ENCODE measurements at regions not wholly inside any gene's neighbourhood (a gene's known extent, or its start where the extent isn't known, plus 50 kb on each side); places are given as distances from the start of the nearest gene placed in this dataset.

DNA sequence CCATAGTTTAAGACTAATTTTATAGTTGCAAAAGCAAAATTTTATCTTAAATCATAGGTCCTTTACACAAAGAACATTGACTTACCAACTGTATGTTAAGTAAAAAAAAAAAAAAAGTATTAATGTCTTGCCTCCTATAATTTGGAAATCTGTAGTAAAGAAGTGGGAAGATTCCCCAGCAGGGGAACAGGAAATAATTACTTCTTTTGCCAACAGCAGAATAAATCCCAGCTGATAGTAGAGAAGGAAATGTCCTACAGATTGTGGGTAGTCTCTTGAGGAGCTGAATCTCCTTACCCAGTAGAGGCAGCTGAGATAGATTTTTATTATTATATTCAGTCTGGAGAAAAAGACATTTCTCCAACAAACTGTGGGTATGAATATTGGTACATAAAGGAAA lies 193.7 kb downstream of the SLC6A15 start:
- no peak overlapping the region for H3K18ac ChIP-seq (ENCODE audit: low read length)
- no peak for DNase-seq (ENCODE audit: low spot score)
- H3K4me2 ChIP-seq (ENCODE audit: insufficient read depth, low read length, poor library complexity, severe bottlenecking): no peak overlapping the region
- H3K36me3 ChIP-seq (replicated peaks in 1 of 2; ENCODE audit: control insufficient read depth in 2 of 2, insufficient read depth in 2 of 2, low read length in 2 of 2): no peaks in the 10 kb centered on the region
- no peak overlapping the region for H2AFZ ChIP-seq (ENCODE audit: low read length)
- no peak overlapping the region for H4K91ac ChIP-seq (ENCODE audit: low read depth, low read length, poor library complexity)
- H3K23ac ChIP-seq (ENCODE audit: low read depth, low read length, poor library complexity): no peak overlapping the region
- no peak overlapping the region for H2BK12ac ChIP-seq (ENCODE audit: low read length)
- H3K4ac ChIP-seq (ENCODE audit: low read length): no peak overlapping the region
- no peaks in the 10 kb centered on the region for H3K79me1 ChIP-seq (ENCODE audit: low read depth, low read length)
- no peaks in the 10 kb centered on the region for H3K9me3 ChIP-seq (replicated peaks in 1 of 2; ENCODE audit: control insufficient read depth in 2 of 2, insufficient read depth in 1 of 2, low read depth in 1 of 2, low read length in 2 of 2)
- no peaks in the 10 kb centered on the region for H3K27me3 ChIP-seq (ENCODE audit: control insufficient read depth in 3 of 3, insufficient read depth in 3 of 3, low read depth in 1 of 3, low read length in 3 of 3)
- no peak overlapping the region for H2BK120ac ChIP-seq (ENCODE audit: low read depth, low read length)
- no peak overlapping the region for H3K27ac ChIP-seq (replicated peaks; ENCODE audit: low read length)
- no peak overlapping the region for H3K14ac ChIP-seq (ENCODE audit: low read length)
- H2BK5ac ChIP-seq (ENCODE audit: low read length): no peak overlapping the region
- H3K4me1 ChIP-seq (ENCODE audit: control insufficient read depth in 2 of 2, insufficient read depth in 1 of 2, low read depth in 1 of 2, low read length in 2 of 2): peaks cover 0 to under 1% of the 10 kb centered on the region in 2 donors
- no peak overlapping the region for H3K4me3 ChIP-seq (ENCODE audit: low read length in 2 of 2)
- H2AK5ac ChIP-seq (ENCODE audit: low read depth, low read length): no peak overlapping the region
- H4K8ac ChIP-seq (ENCODE audit: low read depth, low read length): no peak overlapping the region
- H3K9ac ChIP-seq (ENCODE audit: low read depth, low read length, poor library complexity): no peak overlapping the region
- no peak overlapping the region for H2BK15ac ChIP-seq (ENCODE audit: low read length)

DNA sequence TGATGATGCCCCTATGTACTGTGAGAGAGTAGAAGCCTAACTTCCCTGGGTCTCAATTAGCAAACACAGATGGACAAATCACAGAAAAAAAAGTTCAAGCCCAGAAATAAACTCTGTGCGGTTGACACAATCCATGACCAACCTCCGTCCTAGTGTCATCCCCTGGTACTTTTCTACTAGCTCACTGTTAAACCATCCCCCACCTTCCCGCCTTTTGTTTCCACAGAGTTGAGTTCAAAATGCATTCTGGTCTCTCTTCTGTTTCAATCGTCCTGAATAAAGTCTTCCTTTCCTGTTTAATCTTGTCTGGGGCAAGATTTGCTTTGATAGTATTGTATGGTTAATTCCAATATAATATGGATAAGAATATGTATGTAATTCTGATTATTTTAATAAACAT lies 199.9 kb downstream of the SLC6A15 start:
- no peak overlapping the region for H3K23ac ChIP-seq (ENCODE audit: low read depth, low read length, poor library complexity)
- H3K4me2 ChIP-seq (ENCODE audit: insufficient read depth, low read length, poor library complexity, severe bottlenecking): no peak overlapping the region
- H3K9ac ChIP-seq (ENCODE audit: low read depth, low read length, poor library complexity): no peak overlapping the region
- H2AFZ ChIP-seq (ENCODE audit: low read length): peak overlapping the region; percentile 12
- H3K79me1 ChIP-seq (ENCODE audit: low read depth, low read length): no peaks in the 10 kb centered on the region
- H3K4me1 ChIP-seq (ENCODE audit: control insufficient read depth in 2 of 2, insufficient read depth in 1 of 2, low read depth in 1 of 2, low read length in 2 of 2): peaks cover 0 to 2% of the 10 kb centered on the region in 2 donors
- no peaks in the 10 kb centered on the region for H3K27me3 ChIP-seq (ENCODE audit: control insufficient read depth in 3 of 3, insufficient read depth in 3 of 3, low read depth in 1 of 3, low read length in 3 of 3)
- no peak overlapping the region for H2BK12ac ChIP-seq (ENCODE audit: low read length)
- H3K4ac ChIP-seq (ENCODE audit: low read length): no peak overlapping the region
- H2BK120ac ChIP-seq (ENCODE audit: low read depth, low read length): no peak overlapping the region
- H4K91ac ChIP-seq (ENCODE audit: low read depth, low read length, poor library complexity): no peak overlapping the region
- no peaks in the 10 kb centered on the region for H3K9me3 ChIP-seq (replicated peaks in 1 of 2; ENCODE audit: control insufficient read depth in 2 of 2, insufficient read depth in 1 of 2, low read depth in 1 of 2, low read length in 2 of 2)
- no peak overlapping the region for H3K4me3 ChIP-seq (ENCODE audit: low read length in 2 of 2)
- no peak overlapping the region for H3K14ac ChIP-seq (ENCODE audit: low read length)
- no peak overlapping the region for H3K18ac ChIP-seq (ENCODE audit: low read length)
- WGBS, 2 donors (ENCODE audit: extremely low coverage in 2 of 2, insufficient read length in 2 of 2, insufficient replicate concordance in 1 of 2): no CpG with 5 or more reads among the region's 4 CpGs
- no peak overlapping the region for H2AK5ac ChIP-seq (ENCODE audit: low read depth, low read length)
- H3K27ac ChIP-seq (replicated peaks; ENCODE audit: low read length): no peak overlapping the region
- H4K8ac ChIP-seq (ENCODE audit: low read depth, low read length): no peak overlapping the region
- DNase-seq (ENCODE audit: low spot score): no peak
- H2BK15ac ChIP-seq (ENCODE audit: low read length): no peak overlapping the region
- H2BK5ac ChIP-seq (ENCODE audit: low read length): no peak overlapping the region
- H3K36me3 ChIP-seq (replicated peaks in 1 of 2; ENCODE audit: control insufficient read depth in 2 of 2, insufficient read depth in 2 of 2, low read length in 2 of 2): no peaks in the 10 kb centered on the region

DNA sequence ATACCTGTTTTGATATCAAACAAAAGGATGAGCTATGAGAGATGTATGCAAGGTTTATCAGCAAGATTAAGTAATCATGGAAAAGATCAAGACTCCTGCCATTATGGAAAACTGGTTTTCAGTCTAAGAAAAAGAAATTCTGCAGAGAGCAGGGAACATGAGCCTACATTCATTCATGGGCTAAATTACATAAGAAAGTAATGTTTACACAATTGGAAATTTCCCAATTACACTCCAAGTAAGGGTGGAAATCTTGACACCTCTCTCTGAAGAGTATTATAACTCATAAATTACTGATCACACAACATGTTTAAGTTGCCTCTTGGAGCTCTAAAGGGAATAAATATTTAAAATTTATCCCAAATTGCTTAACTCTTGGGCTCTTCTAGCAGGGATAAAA lies 206.2 kb downstream of the SLC6A15 start:
- H3K14ac ChIP-seq (ENCODE audit: low read length): no peak overlapping the region
- H3K36me3 ChIP-seq (replicated peaks in 1 of 2; ENCODE audit: control insufficient read depth in 2 of 2, insufficient read depth in 2 of 2, low read length in 2 of 2): no peaks in the 10 kb centered on the region
- H4K91ac ChIP-seq (ENCODE audit: low read depth, low read length, poor library complexity): no peak overlapping the region
- no peak overlapping the region for H4K8ac ChIP-seq (ENCODE audit: low read depth, low read length)
- no peak overlapping the region for H2BK5ac ChIP-seq (ENCODE audit: low read length)
- H3K4me2 ChIP-seq (ENCODE audit: insufficient read depth, low read length, poor library complexity, severe bottlenecking): no peak overlapping the region
- no peak overlapping the region for H2BK15ac ChIP-seq (ENCODE audit: low read length)
- peaks cover 0 to 6% of the 10 kb centered on the region in 2 donors for H3K4me1 ChIP-seq (ENCODE audit: control insufficient read depth in 2 of 2, insufficient read depth in 1 of 2, low read depth in 1 of 2, low read length in 2 of 2)
- H3K27me3 ChIP-seq (ENCODE audit: control insufficient read depth in 3 of 3, insufficient read depth in 3 of 3, low read depth in 1 of 3, low read length in 3 of 3): no peaks in the 10 kb centered on the region
- H2BK12ac ChIP-seq (ENCODE audit: low read length): no peak overlapping the region
- H3K9me3 ChIP-seq (replicated peaks in 1 of 2; ENCODE audit: control insufficient read depth in 2 of 2, insufficient read depth in 1 of 2, low read depth in 1 of 2, low read length in 2 of 2): no peaks in the 10 kb centered on the region
- no peak overlapping the region for H2AFZ ChIP-seq (ENCODE audit: low read length)
- H3K4ac ChIP-seq (ENCODE audit: low read length): no peak overlapping the region
- no peak overlapping the region for H3K4me3 ChIP-seq (ENCODE audit: low read length in 2 of 2)
- no peak overlapping the region for H3K23ac ChIP-seq (ENCODE audit: low read depth, low read length, poor library complexity)
- no peaks in the 10 kb centered on the region for H3K79me1 ChIP-seq (ENCODE audit: low read depth, low read length)
- no peak overlapping the region for H3K27ac ChIP-seq (replicated peaks; ENCODE audit: low read length)
- H2AK5ac ChIP-seq (ENCODE audit: low read depth, low read length): no peak overlapping the region
- no peak for DNase-seq (ENCODE audit: low spot score)
- no peak overlapping the region for H2BK120ac ChIP-seq (ENCODE audit: low read depth, low read length)
- H3K9ac ChIP-seq (ENCODE audit: low read depth, low read length, poor library complexity): no peak overlapping the region
- no peak overlapping the region for H3K18ac ChIP-seq (ENCODE audit: low read length)

DNA sequence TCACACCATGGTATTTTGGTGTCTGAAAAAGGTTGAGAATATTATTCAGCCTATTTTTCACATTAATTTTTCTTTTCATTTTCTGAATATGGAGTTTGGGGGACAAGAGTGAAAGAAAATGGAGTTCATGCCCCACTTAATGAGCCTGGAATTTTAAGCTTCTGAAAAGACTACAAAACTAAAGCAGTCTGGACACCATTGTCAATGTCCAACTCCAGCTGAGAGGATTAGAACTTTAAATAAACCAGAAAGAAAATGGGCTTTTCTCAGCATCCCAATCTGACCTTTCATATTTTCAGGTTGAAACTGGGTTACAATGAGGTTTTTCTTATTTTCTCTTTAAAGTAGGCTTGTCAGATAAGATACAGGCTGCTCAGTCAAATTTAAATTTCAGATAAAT lies 207.7 kb downstream of the SLC6A15 start:
- H3K36me3 ChIP-seq (replicated peaks in 1 of 2; ENCODE audit: control insufficient read depth in 2 of 2, insufficient read depth in 2 of 2, low read length in 2 of 2): no peaks in the 10 kb centered on the region
- no peak overlapping the region for H3K9ac ChIP-seq (ENCODE audit: low read depth, low read length, poor library complexity)
- H3K27me3 ChIP-seq (ENCODE audit: control insufficient read depth in 3 of 3, insufficient read depth in 3 of 3, low read depth in 1 of 3, low read length in 3 of 3): no peaks in the 10 kb centered on the region
- H3K27ac ChIP-seq (replicated peaks; ENCODE audit: low read length): no peak overlapping the region
- no peak overlapping the region for H4K91ac ChIP-seq (ENCODE audit: low read depth, low read length, poor library complexity)
- no peak overlapping the region for H4K8ac ChIP-seq (ENCODE audit: low read depth, low read length)
- no peak overlapping the region for H2BK15ac ChIP-seq (ENCODE audit: low read length)
- peak overlapping the region; percentile 8 for H2AFZ ChIP-seq (ENCODE audit: low read length)
- no peak overlapping the region for H2AK5ac ChIP-seq (ENCODE audit: low read depth, low read length)
- H3K79me1 ChIP-seq (ENCODE audit: low read depth, low read length): no peaks in the 10 kb centered on the region
- DNase-seq (ENCODE audit: low spot score): peak; percentile 36
- H3K14ac ChIP-seq (ENCODE audit: low read length): no peak overlapping the region
- no peak overlapping the region for H2BK120ac ChIP-seq (ENCODE audit: low read depth, low read length)
- H3K4me1 ChIP-seq (ENCODE audit: control insufficient read depth in 2 of 2, insufficient read depth in 1 of 2, low read depth in 1 of 2, low read length in 2 of 2): peaks cover 0 to 6% of the 10 kb centered on the region in 2 donors
- no peak overlapping the region for H3K23ac ChIP-seq (ENCODE audit: low read depth, low read length, poor library complexity)
- H3K4ac ChIP-seq (ENCODE audit: low read length): no peak overlapping the region
- no peak overlapping the region for H3K4me2 ChIP-seq (ENCODE audit: insufficient read depth, low read length, poor library complexity, severe bottlenecking)
- no peak overlapping the region for H2BK5ac ChIP-seq (ENCODE audit: low read length)
- no peak overlapping the region for H3K18ac ChIP-seq (ENCODE audit: low read length)
- no peaks in the 10 kb centered on the region for H3K9me3 ChIP-seq (replicated peaks in 1 of 2; ENCODE audit: control insufficient read depth in 2 of 2, insufficient read depth in 1 of 2, low read depth in 1 of 2, low read length in 2 of 2)
- no peak overlapping the region for H3K4me3 ChIP-seq (ENCODE audit: low read length in 2 of 2)
- no peak overlapping the region for H2BK12ac ChIP-seq (ENCODE audit: low read length)

All from neuronal stem cell (in vitro differentiated cells).